CD4-positive, alpha-beta T cell treated with Interleukin-1 beta for 1 hour (primary cell): ENCODE measurements at regions not wholly inside any gene's neighbourhood (a gene's known extent, or its start where the extent isn't known, plus 50 kb on each side); places are given as distances from the start of the nearest gene placed in this dataset.

Experiments used
- DNase-seq, 2 donors: peaks; one replicate each; pipeline ENCODE4 v3.0.0-alpha.2; 2020 to 2022

- no peak for DNase-seq
Measured at GRCh38 chr4:3853388-3854035, 87.3 kb downstream of the ADRA2C start.

GRCh38 chr4:3854661-3855060 is 88.5 kb downstream of the ADRA2C start:
- DNase-seq: no peak

GRCh38 chr4:3855646-3856045 is 89.5 kb downstream of the ADRA2C start:
- no peak for DNase-seq

GRCh38 chr4:3856604-3857204 is 90.5 kb downstream of the ADRA2C start:
- DNase-seq: no peak

GRCh38 chr4:3857269-3857926 is 91.2 kb downstream of the ADRA2C start:
- no peak for DNase-seq

GRCh38 chr4:3858046-3858730 is 92.0 kb downstream of the ADRA2C start:
- DNase-seq: no peak

GRCh38 chr4:3858765-3859388 is 92.7 kb downstream of the ADRA2C start:
- no peak for DNase-seq

- no peak for DNase-seq
Measured at GRCh38 chr4:3859571-3859970, 93.4 kb downstream of the ADRA2C start.

GRCh38 chr4:3860061-3860912 is 94.1 kb downstream of the ADRA2C start:
- DNase-seq: no peak

GRCh38 chr4:3860913-3861636 is 94.9 kb downstream of the ADRA2C start:
- no peak for DNase-seq

- no peak for DNase-seq
Measured at GRCh38 chr4:3861720-3862639, 95.8 kb downstream of the ADRA2C start.

- DNase-seq: no peak
Measured at GRCh38 chr4:3862640-3863420, 96.6 kb downstream of the ADRA2C start.

- no peak for DNase-seq
Measured at GRCh38 chr4:3863841-3864741, 97.9 kb downstream of the ADRA2C start.

- DNase-seq: no peak
Measured at GRCh38 chr4:3864742-3865721, 98.8 kb downstream of the ADRA2C start.

- DNase-seq: no peak
Measured at GRCh38 chr4:3865986-3866812, 100.0 kb downstream of the ADRA2C start.

GRCh38 chr4:3866813-3867129 is 100.6 kb downstream of the ADRA2C start:
- no peak for DNase-seq
